ENCODE measurements at regions not wholly inside any gene's neighbourhood (a gene's known extent, or its start where the extent isn't known, plus 50 kb on each side); places are given as distances from the start of the nearest gene placed in this dataset.
"Not testable (repeated sequence)": the region's sequence is repeated elsewhere in the genome, so short reads cannot be mapped to it uniquely, and the experiment has no call there.

DNA sequence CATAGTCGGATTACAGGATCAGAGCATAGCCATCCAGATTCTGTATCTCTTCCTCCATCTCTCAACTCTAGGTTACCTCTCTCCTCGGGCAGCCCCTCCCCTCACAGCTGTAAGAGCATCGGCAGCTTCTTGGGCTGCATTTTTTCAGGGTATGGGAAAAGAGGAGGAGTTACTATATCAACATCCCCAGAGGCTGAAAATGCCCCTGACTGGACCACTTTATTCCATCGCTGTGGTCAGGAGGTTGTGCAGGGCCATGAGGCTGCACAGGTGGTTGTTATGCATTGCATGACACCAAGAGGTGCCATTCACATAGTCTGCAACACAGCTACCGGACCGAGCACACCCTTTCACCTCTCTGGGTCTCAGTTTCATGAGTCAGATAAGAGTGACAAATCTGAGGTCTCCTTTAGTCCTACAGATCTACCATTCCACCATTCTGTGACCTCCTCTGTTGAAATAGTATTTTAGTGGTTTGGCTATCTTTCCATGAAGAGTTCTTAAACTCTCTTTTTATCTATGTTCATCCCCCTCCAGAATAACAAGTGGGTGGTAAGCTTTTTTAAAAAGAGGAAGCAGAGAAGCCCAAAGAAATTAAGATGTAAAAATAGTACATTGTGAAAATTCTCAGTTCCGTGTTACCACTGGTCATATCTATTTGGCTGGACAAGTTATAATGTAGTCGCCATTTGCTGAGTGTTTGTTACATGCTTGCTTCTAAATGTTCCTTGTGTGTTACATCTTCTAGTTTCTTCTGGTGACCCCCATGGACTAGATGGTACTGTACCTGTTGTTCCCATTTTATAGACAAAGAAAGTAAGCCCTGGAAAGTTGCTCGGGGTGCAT lies 56.6 kb upstream of the SLC1A4 start:
- DNase-seq, result peak; percentile 73
- Histone ChIP-seq H3K27ac (no peak overlapping the region), H3K27me3 (ENCODE audit: insufficient read depth, low read depth, severe bottlenecking) (no peaks in the 10 kb centered on the region), H3K36me3 (no peaks in the 10 kb centered on the region), H3K4me3 (ENCODE audit: low read depth, low read length) (no peak overlapping the region), H3K9me3 (ENCODE audit: severe bottlenecking) (no peaks in the 10 kb centered on the region)
- TF ChIP-seq, protein P1, sequence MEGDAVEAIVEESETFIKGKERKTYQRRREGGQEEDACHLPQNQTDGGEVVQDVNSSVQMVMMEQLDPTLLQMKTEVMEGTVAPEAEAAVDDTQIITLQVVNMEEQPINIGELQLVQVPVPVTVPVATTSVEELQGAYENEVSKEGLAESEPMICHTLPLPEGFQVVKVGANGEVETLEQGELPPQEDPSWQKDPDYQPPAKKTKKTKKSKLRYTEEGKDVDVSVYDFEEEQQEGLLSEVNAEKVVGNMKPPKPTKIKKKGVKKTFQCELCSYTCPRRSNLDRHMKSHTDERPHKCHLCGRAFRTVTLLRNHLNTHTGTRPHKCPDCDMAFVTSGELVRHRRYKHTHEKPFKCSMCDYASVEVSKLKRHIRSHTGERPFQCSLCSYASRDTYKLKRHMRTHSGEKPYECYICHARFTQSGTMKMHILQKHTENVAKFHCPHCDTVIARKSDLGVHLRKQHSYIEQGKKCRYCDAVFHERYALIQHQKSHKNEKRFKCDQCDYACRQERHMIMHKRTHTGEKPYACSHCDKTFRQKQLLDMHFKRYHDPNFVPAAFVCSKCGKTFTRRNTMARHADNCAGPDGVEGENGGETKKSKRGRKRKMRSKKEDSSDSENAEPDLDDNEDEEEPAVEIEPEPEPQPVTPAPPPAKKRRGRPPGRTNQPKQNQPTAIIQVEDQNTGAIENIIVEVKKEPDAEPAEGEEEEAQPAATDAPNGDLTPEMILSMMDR (IDR thresholded peaks at IDR 0.05; ENCODE audit: low read depth, low read length), result no peak

DNA sequence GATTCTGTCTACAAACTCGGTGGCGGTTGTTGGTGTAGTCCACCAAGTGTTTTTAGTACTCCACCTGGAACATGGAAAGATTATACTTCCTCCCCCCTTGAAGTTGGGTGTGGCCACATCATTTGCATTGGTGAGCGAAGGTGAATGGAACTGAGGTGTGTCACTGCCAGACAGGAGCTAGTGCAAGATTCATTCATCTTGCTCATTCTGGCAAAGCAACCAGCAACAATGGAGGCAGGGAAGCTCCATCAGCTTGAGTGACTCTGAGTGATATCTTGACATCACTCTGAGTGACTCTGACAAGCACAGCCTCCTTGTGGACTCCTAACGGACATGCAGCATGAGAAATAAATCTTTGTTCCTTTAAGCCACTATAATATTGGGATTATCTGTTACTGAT lies 54.7 kb upstream of the SLC1A4 start:
- H3K9me3 ChIP-seq (ENCODE audit: severe bottlenecking), result no peaks in the 10 kb centered on the region
- H3K27me3 ChIP-seq (ENCODE audit: insufficient read depth, low read depth, severe bottlenecking), result no peaks in the 10 kb centered on the region
- peak; percentile 54 for DNase-seq
- H3K27ac ChIP-seq, result no peak overlapping the region
- H3K4me3 ChIP-seq (ENCODE audit: low read depth, low read length), result no peak overlapping the region
- TF ChIP-seq, protein P1 (IDR thresholded peaks at IDR 0.05; ENCODE audit: low read depth, low read length), result peak; percentile 30; the same call in 1 of the 2 replicates
- no peaks in the 10 kb centered on the region for H3K36me3 ChIP-seq

DNA sequence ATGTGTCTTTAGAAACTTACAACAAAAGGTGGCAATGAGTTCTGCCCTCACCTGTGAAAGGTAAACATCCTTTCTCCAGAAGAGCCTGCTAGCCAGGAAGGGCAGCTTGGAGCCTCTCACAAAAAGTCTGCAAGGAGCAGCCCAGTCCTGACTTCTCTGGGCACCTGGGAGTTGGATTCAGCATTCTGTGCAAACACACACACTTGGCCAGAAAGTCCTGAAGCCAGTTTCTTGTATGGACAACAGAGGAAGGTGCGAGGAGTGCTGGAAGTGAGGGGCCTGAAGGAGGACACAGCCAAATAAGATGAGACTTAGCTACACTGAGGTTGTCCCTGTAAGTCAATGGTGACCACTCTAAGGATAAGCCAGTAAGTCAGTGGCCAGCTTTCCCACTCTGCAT lies 52.4 kb upstream of the SLC1A4 start:
- DNase-seq, result no peak
- TF ChIP-seq, protein P1 (IDR thresholded peaks at IDR 0.05; ENCODE audit: low read depth, low read length), result no peak
- H3K27ac ChIP-seq, result no peak overlapping the region
- H3K9me3 ChIP-seq (ENCODE audit: severe bottlenecking), result no peaks in the 10 kb centered on the region
- no peaks in the 10 kb centered on the region for H3K36me3 ChIP-seq
- no peaks in the 10 kb centered on the region for H3K27me3 ChIP-seq (ENCODE audit: insufficient read depth, low read depth, severe bottlenecking)
- H3K4me3 ChIP-seq (ENCODE audit: low read depth, low read length), result no peak overlapping the region

DNA sequence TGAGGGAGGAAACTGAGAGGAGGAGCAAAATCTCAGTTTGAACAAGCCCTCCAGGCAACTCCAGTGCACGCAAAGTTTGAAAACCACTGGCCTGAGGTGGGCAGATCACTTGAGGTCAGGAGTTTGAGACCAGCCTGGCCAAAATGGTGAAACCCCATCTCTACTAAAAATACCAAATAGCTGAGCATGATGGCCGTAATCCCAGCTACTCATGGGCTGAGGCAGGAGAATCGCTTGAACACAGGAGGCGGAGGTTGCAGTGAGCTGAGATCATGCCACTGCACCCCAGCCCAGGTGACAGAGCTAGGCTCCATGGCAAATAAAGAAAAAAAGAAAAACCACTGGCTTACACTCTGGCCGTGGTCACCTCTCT lies 51.9 kb upstream of the SLC1A4 start:
- not testable (repeated sequence) for H3K36me3 ChIP-seq; H3K9me3 ChIP-seq (ENCODE audit: severe bottlenecking); H3K27me3 ChIP-seq (ENCODE audit: insufficient read depth, low read depth, severe bottlenecking); H3K27ac ChIP-seq; DNase-seq; H3K4me3 ChIP-seq (ENCODE audit: low read depth, low read length)

DNA sequence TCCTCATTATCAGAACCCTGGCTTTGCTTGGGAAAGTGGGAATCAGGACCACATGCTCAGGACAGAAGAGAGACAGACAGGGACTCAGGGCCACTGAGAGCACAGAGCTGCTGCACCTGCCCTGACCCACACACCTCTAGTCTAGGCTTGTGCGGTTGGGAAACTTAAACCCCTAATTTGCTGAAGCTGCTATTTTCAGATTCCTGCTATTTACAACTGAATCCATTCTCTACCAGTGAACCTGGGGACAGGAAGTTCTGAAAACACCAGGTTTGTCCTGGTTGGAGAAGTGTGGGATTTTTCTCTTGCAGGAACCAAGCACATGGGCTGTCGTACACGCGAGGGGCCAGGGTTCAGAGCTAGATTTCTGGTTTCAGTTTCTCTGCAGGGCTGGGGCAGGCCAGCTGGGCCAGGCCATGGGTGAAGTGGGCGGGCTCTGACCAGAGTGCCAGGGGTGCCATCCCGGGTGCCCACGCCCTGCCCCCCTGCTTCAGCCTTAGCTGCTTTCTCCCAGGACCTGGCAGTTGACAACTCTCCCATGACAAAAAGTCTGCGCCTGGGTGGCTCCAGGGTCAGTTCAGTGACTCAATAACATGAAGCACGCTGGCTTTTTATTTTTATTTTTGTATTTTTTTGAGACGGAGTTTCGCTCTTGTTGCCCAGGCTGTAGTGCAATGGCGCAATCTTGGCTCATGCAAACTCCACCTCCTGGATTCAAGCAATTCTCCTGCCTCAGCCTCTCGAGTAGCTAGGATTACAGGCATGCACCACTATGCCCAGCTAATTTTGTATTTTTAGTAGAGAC lies 51.3 kb upstream of the SLC1A4 start:
- TF ChIP-seq, protein P1 (IDR thresholded peaks at IDR 0.05; ENCODE audit: low read depth, low read length), result no peak
- Histone ChIP-seq H3K9me3 (ENCODE audit: severe bottlenecking) (no peaks in the 10 kb centered on the region), H3K27ac (no peak overlapping the region), H3K27me3 (ENCODE audit: insufficient read depth, low read depth, severe bottlenecking) (no peaks in the 10 kb centered on the region), H3K36me3 (no peaks in the 10 kb centered on the region), H3K4me3 (ENCODE audit: low read depth, low read length) (no peak overlapping the region)
- DNase-seq, result no peak

DNA sequence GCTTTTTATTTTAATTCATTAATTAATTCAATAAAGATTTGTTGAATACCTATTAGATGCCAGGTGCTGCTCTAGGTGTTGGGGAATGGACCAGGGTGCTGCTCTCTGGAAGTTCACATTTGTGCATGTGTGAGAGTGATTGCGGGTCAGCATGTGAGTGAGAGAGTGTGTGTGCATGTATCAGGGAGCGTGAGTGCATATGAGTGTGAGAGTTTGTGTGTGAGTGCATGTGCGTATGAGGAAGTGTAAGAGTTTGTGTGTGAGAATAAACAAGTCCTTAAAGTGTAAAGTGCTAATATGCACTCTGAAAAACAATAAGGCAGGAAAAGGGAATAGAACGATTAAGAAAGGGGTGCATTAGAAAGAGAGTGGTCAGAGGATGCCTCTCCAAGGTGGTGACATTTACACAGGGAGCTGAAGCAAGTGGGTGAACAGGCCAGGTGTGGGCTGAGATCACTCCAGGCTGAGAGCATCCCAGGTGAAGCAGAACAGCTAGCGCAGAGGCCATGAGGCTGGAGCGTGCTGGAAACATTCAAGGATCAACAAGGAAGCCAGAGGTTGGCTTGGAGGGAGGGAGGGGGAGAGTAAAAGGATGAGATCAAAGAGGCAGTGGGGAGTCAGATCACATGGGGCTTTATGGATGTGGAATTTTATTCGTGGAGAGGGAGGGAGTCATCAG lies 50.5 kb upstream of the SLC1A4 start:
- H3K27ac ChIP-seq, result no peak overlapping the region

More for the DNA sequence above, 50.5 kb upstream of the SLC1A4 start:
- H3K4me3 ChIP-seq (ENCODE audit: low read depth, low read length), result no peak overlapping the region
- H3K27me3 ChIP-seq (ENCODE audit: insufficient read depth, low read depth, severe bottlenecking), result no peaks in the 10 kb centered on the region
- TF ChIP-seq, protein P1 (IDR thresholded peaks at IDR 0.05; ENCODE audit: low read depth, low read length), result no peak
- DNase-seq, result no peak
- no peaks in the 10 kb centered on the region for H3K9me3 ChIP-seq (ENCODE audit: severe bottlenecking)
- H3K36me3 ChIP-seq, result no peaks in the 10 kb centered on the region

All from WERI-Rb-1 (cell line).